ENCODE measurements at regions not wholly inside any gene's neighbourhood (a gene's known extent, or its start where the extent isn't known, plus 50 kb on each side); places are given as distances from the start of the nearest gene placed in this dataset.

DNA sequence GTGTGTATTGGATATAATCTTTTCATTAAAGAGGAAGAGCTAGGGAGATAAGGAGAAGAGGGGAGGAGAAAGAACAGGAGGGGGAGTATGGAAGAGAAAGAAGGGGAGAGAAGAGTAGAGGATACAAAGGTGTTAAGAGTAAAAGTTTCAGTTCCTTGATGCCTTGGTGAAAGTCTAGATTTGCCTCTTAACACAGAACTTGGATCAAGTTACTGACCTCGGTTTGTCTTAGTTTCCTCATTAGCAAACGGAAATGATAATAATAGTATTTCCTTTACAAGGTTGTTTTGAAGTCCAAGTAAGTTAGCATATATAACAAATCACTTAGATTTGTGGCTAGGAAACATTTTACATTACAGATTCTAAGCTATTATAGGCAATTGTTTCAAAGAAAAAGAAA is 287.1 kb downstream of the PPARGC1A start:
- no peak overlapping the region for H3K4me3 ChIP-seq (ENCODE audit: low read depth, low read length)

DNA sequence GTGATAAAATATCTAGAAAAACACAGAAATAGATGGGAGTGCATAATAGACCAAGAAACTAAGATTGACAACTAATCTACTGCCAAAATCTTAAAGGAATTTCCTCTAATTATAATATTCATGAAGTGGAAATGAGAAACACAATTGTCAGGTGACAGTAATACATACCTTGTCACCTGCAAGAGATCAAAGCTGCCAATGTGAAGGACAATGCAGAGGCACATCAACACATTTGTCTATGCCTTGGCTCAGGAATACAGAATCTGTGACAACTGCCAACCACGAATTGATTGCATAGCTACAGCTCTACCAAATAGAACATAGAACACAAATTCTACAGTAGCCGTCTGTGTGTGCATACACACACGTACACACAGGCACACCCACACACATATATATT is 295.7 kb downstream of the PPARGC1A start:
- no peak for DNase-seq (ENCODE audit: low read depth)
- no peak overlapping the region for H3K4me3 ChIP-seq (ENCODE audit: low read depth, low read length)
- TF ChIP-seq CTCF (IDR thresholded peaks at IDR 0.05; ENCODE audit: insufficient read depth, low read length), result no peak

More for the DNA sequence above, 287.1 kb downstream of the PPARGC1A start:
- no peak for DNase-seq (ENCODE audit: low read depth)
- no peak for TF ChIP-seq CTCF (IDR thresholded peaks at IDR 0.05; ENCODE audit: insufficient read depth, low read length)

GRCh38 chr4:23590431-23590830 is 299.4 kb downstream of the PPARGC1A start:
- no peak for DNase-seq (ENCODE audit: low read depth)
- TF ChIP-seq CTCF (IDR thresholded peaks at IDR 0.05; ENCODE audit: insufficient read depth, low read length), result no peak
- H3K4me3 ChIP-seq (ENCODE audit: low read depth, low read length), result no peak overlapping the region

DNA sequence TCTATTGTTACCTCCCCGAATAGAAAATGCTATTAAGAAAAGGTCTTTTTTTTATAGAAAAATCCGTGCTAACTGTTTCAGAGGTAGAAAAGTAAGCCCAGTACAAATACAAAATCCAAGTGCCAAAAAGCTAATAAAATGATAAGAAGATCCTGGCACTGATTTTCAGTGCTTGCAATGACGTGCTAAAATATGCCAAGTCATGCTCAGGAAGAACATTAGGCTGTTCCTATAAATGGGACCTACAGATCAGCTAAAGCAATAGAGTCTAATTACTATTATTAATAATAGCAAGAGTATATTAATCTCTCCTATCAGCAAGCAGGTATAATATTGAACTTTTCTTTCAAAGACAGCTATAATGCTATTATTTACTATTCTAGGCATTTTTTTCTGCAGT is 305.8 kb downstream of the PPARGC1A start:
- no peak for TF ChIP-seq CTCF (IDR thresholded peaks at IDR 0.05; ENCODE audit: insufficient read depth, low read length)
- no peak for DNase-seq (ENCODE audit: low read depth)
- H3K4me3 ChIP-seq (ENCODE audit: low read depth, low read length), result no peak overlapping the region

GRCh38 chr4:23582671-23583070 is 307.2 kb downstream of the PPARGC1A start:
- DNase-seq (ENCODE audit: low read depth), result no peak

GRCh38 chr4:23579166-23579565 is 310.7 kb downstream of the PPARGC1A start:
- TF ChIP-seq CTCF (IDR thresholded peaks at IDR 0.05; ENCODE audit: insufficient read depth, low read length), result no peak
- no peak for DNase-seq (ENCODE audit: low read depth)
- no peak overlapping the region for H3K4me3 ChIP-seq (ENCODE audit: low read depth, low read length)

More at GRCh38 chr4:23582671-23583070, 307.2 kb downstream of the PPARGC1A start:
- no peak for TF ChIP-seq CTCF (IDR thresholded peaks at IDR 0.05; ENCODE audit: insufficient read depth, low read length)
- H3K4me3 ChIP-seq (ENCODE audit: low read depth, low read length), result no peak overlapping the region

DNA sequence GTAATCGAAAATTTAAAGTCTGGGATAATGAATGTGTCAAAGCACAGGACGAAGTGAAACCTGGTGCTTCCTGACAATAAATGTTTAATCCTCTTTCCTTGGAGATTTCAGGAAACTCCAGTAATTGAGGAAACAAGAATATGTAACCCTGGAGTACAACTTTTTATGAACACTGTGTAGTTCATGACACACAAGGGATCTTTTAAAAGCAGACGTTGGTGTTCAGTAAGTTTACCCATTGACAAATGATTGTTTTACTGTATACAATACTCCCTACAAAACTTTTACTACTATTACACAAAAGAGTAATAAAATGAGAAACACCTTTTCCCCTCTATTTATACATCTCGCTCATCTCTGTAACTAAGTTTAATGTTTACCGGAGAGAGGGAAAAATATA is 312.4 kb downstream of the PPARGC1A start:
- TF ChIP-seq CTCF (IDR thresholded peaks at IDR 0.05; ENCODE audit: insufficient read depth, low read length), result no peak
- no peak overlapping the region for H3K4me3 ChIP-seq (ENCODE audit: low read depth, low read length)
- no peak for DNase-seq (ENCODE audit: low read depth)
